HepG2 (cell line): ENCODE measurements at regions not wholly inside any gene's neighbourhood (a gene's known extent, or its start where the extent isn't known, plus 50 kb on each side); places are given as distances from the start of the nearest gene placed in this dataset.

Experiments
- ATAC-seq: fragments of 200-7000 bp; cut with Tn5 transposase; 3 replicates; pipeline ENCODE4 v1.9.1; 2020; ENCODE audit warnings: mild to moderate bottlenecking, moderate library complexity
- BruUV-seq: library from RNA; stranded (reverse); fragments of 400-500 nt; replicated peaks from 2 replicates; lab custom pipeline; 2021; lab: Mats Ljungman, UMichigan
- CTCF ChIA-PET: fragments of 300-600 bp; formaldehyde crosslinking; extraction: SDS; loops from one replicate; lab custom pipeline; 2021; ENCODE audit warnings: low total read pairs, inconsistent platforms, low intra/inter-chr PET ratio; lab: Yijun Ruan, JAX
- POLR2A ChIA-PET: fragments of 350-600 bp; sonication (Branson Sonifier 250); formaldehyde crosslinking; loops from one replicate; lab custom pipeline; 2020; ENCODE audit warnings: antibody characterized with exemption, inconsistent platforms; lab: Yijun Ruan, JAX
- DNase-seq: peaks from one replicate; pipeline ENCODE4 v3.0.0-alpha.2; 2015; ENCODE audit warnings: low spot score
- FAIRE-seq: peaks from 3 replicates; lab custom pipeline; 2011; peaks lifted over from hg19 to GRCh38; lab: Jason Lieb, UNC
- H2AFZ ChIP-seq: one replicate; pipeline ENCODE4 v1.6.1; 2011; ENCODE audit warnings: low read length, inconsistent platforms
- H3K27ac ChIP-seq: fragments of 300-600 bp; 3 replicates; pipeline ENCODE4 v1.8.0; 2011; ENCODE audit warnings: mixed run types, mild to moderate bottlenecking, mixed read lengths, low read length, inconsistent platforms; ENCODE audit not compliant: insufficient read depth; ENCODE audit errors: extremely low read length
- H3K27me3 ChIP-seq, 2 experiments: fragments of 200-600 bp in 1 of 2; 2 replicates in 1 of 2; 3 replicates in 1 of 2; pipeline versions ENCODE4 v1.6.0 to v1.8.0; 2011; ENCODE audit warnings: low read length in 2 of 2, mild to moderate bottlenecking in 2 of 2, moderate library complexity in 2 of 2, inconsistent platforms in 1 of 2; ENCODE audit not compliant: insufficient read depth in 2 of 2, control insufficient read depth in 1 of 2
- H3K36me3 ChIP-seq, 2 experiments: fragments of 200-600 bp in 1 of 2; replicated peaks in 1 of 2; 2 replicates in 1 of 2; 3 replicates in 1 of 2; pipeline versions ENCODE4 v1.5.1 to v1.8.0; 2011; ENCODE audit warnings: low read length in 2 of 2, inconsistent platforms in 1 of 2; ENCODE audit not compliant: insufficient read depth in 2 of 2, control insufficient read depth in 1 of 2
- H3K4me1 ChIP-seq: 2 replicates; pipeline ENCODE4 v1.5.1; 2012; ENCODE audit warnings: low read length, inconsistent platforms; ENCODE audit not compliant: insufficient read depth
- H3K4me2 ChIP-seq: 2 replicates; pipeline ENCODE4 v1.6.0; 2011; ENCODE audit warnings: low read depth, low read length, inconsistent platforms
- H3K4me3 ChIP-seq, 3 experiments: fragments of 200-600 bp in 1 of 3; sonication (generic), shearing (Covaris generic) in 1 of 3; replicated peaks in 1 of 3; 2 replicates each; pipeline ENCODE4 v1.5.1; 2011 to 2016; ENCODE audit warnings: low read length in 3 of 3, inconsistent platforms in 2 of 3, low read depth in 2 of 3, mild to moderate bottlenecking in 2 of 3, control low read depth in 1 of 3, mixed read lengths in 1 of 3; ENCODE audit not compliant: insufficient read depth in 1 of 3
- H3K79me2 ChIP-seq: one replicate; pipeline ENCODE4 v1.6.1; 2011; ENCODE audit warnings: low read length, inconsistent platforms; ENCODE audit not compliant: insufficient read depth
- H3K9ac ChIP-seq: 2 replicates; pipeline ENCODE4 v1.6.0; 2011; ENCODE audit warnings: mild to moderate bottlenecking, low read depth, low read length, inconsistent platforms; ENCODE audit not compliant: insufficient read depth
- H3K9me3 ChIP-seq: 2 replicates; pipeline ENCODE4 v1.5.1; 2012; ENCODE audit warnings: mild to moderate bottlenecking, low read length
- H4K20me1 ChIP-seq: 2 replicates; pipeline ENCODE4 v1.6.0; 2011; ENCODE audit warnings: inconsistent platforms, mild to moderate bottlenecking, low read length, moderate library complexity; ENCODE audit not compliant: insufficient read depth
- CBX1 ChIP-seq: IDR thresholded peaks from one replicate; pipeline ENCODE4 v1.6.1; 2016; ENCODE audit warnings: antibody characterized with exemption, low read depth
- CREBL2 ChIP-seq: sonication (generic); formaldehyde crosslinking; IDR thresholded peaks from 2 replicates; pipeline ENCODE4 v1.8.1; 2023; ENCODE audit warnings: missing genetic modification reagents, mild to moderate bottlenecking, borderline replicate concordance
- ETS1 ChIP-seq: sonication (generic); formaldehyde crosslinking; IDR thresholded peaks from 2 replicates; pipeline ENCODE4 v1.4.0; 2020; ENCODE audit warnings: missing genetic modification reagents
- FUBP1 ChIP-seq: sonication (generic); formaldehyde crosslinking; IDR thresholded peaks from 2 replicates; pipeline ENCODE4 v1.5.1; 2020; ENCODE audit warnings: missing genetic modification reagents, mild to moderate bottlenecking, borderline replicate concordance
- HNF1A ChIP-seq, 2 experiments: sonication (generic) in 1 of 2; formaldehyde crosslinking in 1 of 2; IDR thresholded peaks; 2 replicates each; pipeline versions ENCODE4 v1.4.0 to v1.6.1; 2016 to 2020; ENCODE audit warnings: borderline replicate concordance in 1 of 2, low read depth in 1 of 2, mild to moderate bottlenecking in 1 of 2, missing genetic modification reagents in 1 of 2
- MAFF ChIP-seq: IDR thresholded peaks from 2 replicates; pipeline ENCODE4 v1.6.1; 2011; ENCODE audit warnings: low read depth, low read length, improper control_type of control experiment
- RNF2 ChIP-seq: fragments of 450-650 bp; conservative IDR thresholded peaks from 2 replicates; pipeline ENCODE4 v1.6.1; 2016; ENCODE audit warnings: low read depth
- STAG1 ChIP-seq: sonication (generic); formaldehyde crosslinking; IDR thresholded peaks from 2 replicates; pipeline ENCODE4 v1.4.0; 2020; ENCODE audit warnings: missing genetic modification reagents
- ZNF207 ChIP-seq: fragments of 450-650 bp; IDR thresholded peaks from 2 replicates; pipeline ENCODE4 v1.6.1; 2016; ENCODE audit warnings: antibody characterized with exemption, borderline replicate concordance
- ZNF362 ChIP-seq: sonication (generic); formaldehyde crosslinking; IDR thresholded peaks from 2 replicates; pipeline ENCODE4 v1.4.0; 2020; ENCODE audit warnings: missing genetic modification reagents, mild to moderate bottlenecking, borderline replicate concordance
- ZNF451 ChIP-seq: sonication (generic); formaldehyde crosslinking; IDR thresholded peaks from 2 replicates; pipeline ENCODE4 v1.5.0; 2020; ENCODE audit warnings: mild to moderate bottlenecking, missing genetic modification reagents
- ZNF503 ChIP-seq: sonication (generic); formaldehyde crosslinking; IDR thresholded peaks from 2 replicates; pipeline ENCODE4 v1.4.0; 2020; ENCODE audit warnings: missing genetic modification reagents
- ZNF768 ChIP-seq: sonication (generic); formaldehyde crosslinking; IDR thresholded peaks from 2 replicates; pipeline ENCODE4 v1.4.0; 2020; ENCODE audit warnings: missing genetic modification reagents
- WGBS: methylation state at CpG from one replicate; pipeline ENCODE4 v1.1.6; 2017; ENCODE audit warnings: low lambda C conversion rate; 5-methylcytosine and 5-hydroxymethylcytosine counted together
- in situ Hi-C: cut with HindIII; loops from 2 replicates; pipeline ENCODE4 v1.10.0; 2017; ENCODE audit warnings: low pct_unique_long_range_greater_than_20kb; ENCODE audit not compliant: extremely low pct_ligation_motif_present
- intact Hi-C: fragments of 100-400 bp; cut with micrococcal nuclease; formaldehyde crosslinking; loops from one replicate; pipeline ENCODE4 v1.10.0; 2022; ENCODE audit not compliant: unreplicated experiment

GRCh38 chrX:127552571-127552970, 499.6 kb downstream of the ACTRT1 start (continued):
- TF ChIP-seq FUBP1 (CRISPR knock-in tag) (no peak), CREBL2 (CRISPR knock-in tag) (no peak), RNF2 (no peak), STAG1 (CRISPR knock-in tag) (no peak), ZNF503 (CRISPR knock-in tag) (no peak)

GRCh38 chrX:127519323-127519722, 532.9 kb downstream of the ACTRT1 start:
- Histone ChIP-seq H4K20me1 (no peaks in the 10 kb centered on the region), H3K9me3 (peaks cover 9% of the 10 kb centered on the region; the same call in 1 of the 2 replicates), H3K36me3 (no peaks in the 10 kb centered on the region), H3K79me2 (no peaks in the 10 kb centered on the region), H2AFZ (no peak overlapping the region), H3K4me1 (no peaks in the 10 kb centered on the region), H3K9ac (no peak overlapping the region), H3K27ac (no peak overlapping the region), H3K27me3 (no peaks in the 10 kb centered on the region), H3K4me2 (no peak overlapping the region), H3K4me3 (no peak overlapping the region)
- no CpG with 5 or more reads among the region's 4 CpGs for WGBS
- intact Hi-C loops (no loop called here), in situ Hi-C loops (no loop called here)
- ChIA-PET POLR2A (no interaction called here), CTCF (no interaction called here)
- BruUV-seq: no TSS peak
- ATAC-seq (no peak), DNase-seq (no peak), FAIRE-seq (no peak)
- TF ChIP-seq ZNF362 (CRISPR knock-in tag): no peak
- peak; percentile 17; the same call in 1 of the 2 replicates for TF ChIP-seq MAFF
- no peak for TF ChIP-seq ZNF451 (CRISPR knock-in tag)
- TF ChIP-seq ZNF207: no peak
- no peak for TF ChIP-seq ETS1
- TF ChIP-seq HNF1A (IDR thresholded peaks at IDR 0.05; ENCODE audit: low read depth): no peak
- TF ChIP-seq HNF1A (CRISPR knock-in tag; IDR thresholded peaks at IDR 0.05; ENCODE audit: borderline replicate concordance): no peak
- no peak for TF ChIP-seq ZNF768
- no peak for TF ChIP-seq CBX1
